HCT116 (cell line): ENCODE measurements at regions not wholly inside any gene's neighbourhood (a gene's known extent, or its start where the extent isn't known, plus 50 kb on each side); places are given as distances from the start of the nearest gene placed in this dataset.

Source experiments
- ATAC-seq: fragments of 200-7000 bp; cut with Tn5 transposase; 2 replicates; pipeline ENCODE4 v1.9.1; 2020; ENCODE audit warnings: mild to moderate bottlenecking, moderate library complexity
- BruUV-seq: library from RNA; stranded (reverse); fragments of 400-500 nt; replicated peaks from 2 replicates; lab custom pipeline; 2021; lab: Mats Ljungman, UMichigan
- CTCF ChIA-PET: fragments of 300-600 bp; sonication (Branson Sonifier 250); formaldehyde crosslinking; loops from one replicate; lab custom pipeline; 2021; ENCODE audit warnings: antibody characterized with exemption; lab: Charles Lee
- POLR2A ChIA-PET: fragments of 300-600, 350-600 bp; sonication (Branson Sonifier 250); formaldehyde crosslinking; loops from one replicate; lab custom pipeline; 2021; ENCODE audit warnings: antibody characterized with exemption; lab: Charles Lee
- RAD21 ChIA-PET, 2 experiments: fragments of 300-600 bp; sonication (Branson Sonifier 250); formaldehyde crosslinking; loops; one replicate each; lab custom pipeline; 2023; ENCODE audit warnings: low total read pairs in 2 of 2; ENCODE audit not compliant: uncharacterized antibody in 2 of 2, unreplicated experiment in 2 of 2, low non-redundant PET in 1 of 2; lab: Charles Lee
- DNase-seq: peaks from one replicate; pipeline ENCODE4 v3.0.0-alpha.2; 2010; ENCODE audit warnings: low read depth, low spot score
- H2AFZ ChIP-seq: fragments of 200-600 bp; shearing (Covaris generic), sonication (generic); 2 replicates; pipeline ENCODE4 v1.6.1; 2017; ENCODE audit warnings: low read depth, mixed run types, mixed read lengths, antibody characterized with exemption, low read length; ENCODE audit not compliant: poor library complexity, severe bottlenecking
- H3K27ac ChIP-seq: 2 replicates; pipeline ENCODE4 v1.5.1; 2012; ENCODE audit warnings: low read depth, low read length
- H3K27me3 ChIP-seq: fragments of 200-600 bp; sonication (generic); 2 replicates; pipeline ENCODE4 v1.6.1; 2016; ENCODE audit warnings: mixed run types, low read length, mixed read lengths; ENCODE audit not compliant: insufficient read depth
- H3K36me3 ChIP-seq, 2 experiments: fragments of 200-500 bp in 1 of 2; fragments of 200-600 bp in 1 of 2; sonication (Bioruptor generic) in 1 of 2; sonication (generic) in 1 of 2; 2 replicates each; pipeline versions ENCODE4 v1.5.1 to v1.6.1; 2014 to 2016; ENCODE audit warnings: low read length in 2 of 2, inconsistent platforms in 1 of 2, mixed read lengths in 1 of 2, mixed run types in 1 of 2; ENCODE audit not compliant: insufficient read depth in 2 of 2, control insufficient read depth in 1 of 2
- H3K4me1 ChIP-seq, 2 experiments: fragments of 200-600 bp in 1 of 2; sonication (generic) in 1 of 2; 2 replicates each; pipeline versions ENCODE4 v1.5.1 to v1.6.1; 2012 to 2017; ENCODE audit warnings: low read length in 2 of 2, inconsistent platforms in 1 of 2, mild to moderate bottlenecking in 1 of 2, mixed read lengths in 1 of 2, mixed run types in 1 of 2, moderate library complexity in 1 of 2; ENCODE audit not compliant: insufficient read depth in 2 of 2, control insufficient read depth in 1 of 2
- H3K4me2 ChIP-seq: fragments of 200-600 bp; sonication (generic); 2 replicates; pipeline ENCODE4 v1.6.1; 2017; ENCODE audit warnings: mixed run types, low read length, mixed read lengths
- H3K4me3 ChIP-seq, 2 experiments: fragments of 200-600 bp in 1 of 2; sonication (generic) in 1 of 2; replicated peaks in 1 of 2; 2 replicates each; pipeline ENCODE4 v1.5.1; 2011 to 2016; ENCODE audit warnings: low read length in 2 of 2, control low read depth in 1 of 2, low read depth in 1 of 2, mild to moderate bottlenecking in 1 of 2, mixed read lengths in 1 of 2, mixed run types in 1 of 2
- H3K79me2 ChIP-seq: fragments of 200-600 bp; sonication (generic); 2 replicates; pipeline ENCODE4 v1.6.1; 2017; ENCODE audit warnings: mild to moderate bottlenecking, mixed run types, low read length, moderate library complexity, mixed read lengths; ENCODE audit not compliant: insufficient read depth
- H3K9ac ChIP-seq: fragments of 200-600 bp; sonication (generic); 2 replicates; pipeline ENCODE4 v1.6.1; 2016; ENCODE audit warnings: low read length, mixed read lengths
- H3K9me2 ChIP-seq: fragments of 200-600 bp; sonication (generic), shearing (Covaris generic); 2 replicates; pipeline ENCODE4 v1.6.1; 2017; ENCODE audit warnings: mixed run types, mild to moderate bottlenecking, moderate library complexity; ENCODE audit not compliant: insufficient read depth
- H3K9me3 ChIP-seq, 2 experiments: fragments of 200-500 bp in 1 of 2; fragments of 200-600 bp in 1 of 2; sonication (Bioruptor generic) in 1 of 2; sonication (generic) in 1 of 2; 2 replicates each; pipeline ENCODE4 v1.6.1; 2014 to 2017; ENCODE audit warnings: low read length in 2 of 2, mixed read lengths in 2 of 2, inconsistent platforms in 1 of 2, low read depth in 1 of 2, mild to moderate bottlenecking in 1 of 2, mixed run types in 1 of 2, moderate library complexity in 1 of 2; ENCODE audit not compliant: control insufficient read depth in 1 of 2, insufficient read depth in 1 of 2
- H4K20me1 ChIP-seq: fragments of 200-600 bp; sonication (generic), shearing (Covaris generic); 2 replicates; pipeline ENCODE4 v1.6.1; 2017; ENCODE audit warnings: mixed run types, mild to moderate bottlenecking, moderate library complexity; ENCODE audit not compliant: insufficient read depth
- ATF3 ChIP-seq: IDR thresholded peaks from 2 replicates; pipeline ENCODE4 v1.6.1; 2012
- ELF1 ChIP-seq: IDR thresholded peaks from 2 replicates; pipeline ENCODE4 v1.6.1; 2012; ENCODE audit warnings: low read depth, borderline replicate concordance
- EZH2 ChIP-seq: fragments of 200-600 bp; sonication (generic); IDR thresholded peaks from 2 replicates; pipeline ENCODE4 v1.6.1; 2017; ENCODE audit warnings: antibody characterized with exemption, mixed run types
- MAX ChIP-seq: IDR thresholded peaks from 2 replicates; pipeline ENCODE4 v1.6.1; 2012
- SP1 ChIP-seq: IDR thresholded peaks from 2 replicates; pipeline ENCODE4 v1.6.1; 2012; ENCODE audit warnings: low read depth
- SRF ChIP-seq: IDR thresholded peaks from 2 replicates; pipeline ENCODE4 v1.6.1; 2012; ENCODE audit warnings: low read depth
- intact Hi-C: fragments of 100-400 bp; cut with micrococcal nuclease; formaldehyde crosslinking; loops from 2 replicates; pipeline ENCODE4 v1.10.0; 2022
- TF ChIP-seq, protein P1 (sequence below): IDR thresholded peaks from 2 replicates; pipeline ENCODE4 v1.6.1; 2011; ENCODE audit warnings: mild to moderate bottlenecking, low read length, moderate library complexity; ENCODE audit not compliant: insufficient replicate concordance; ENCODE audit errors: extremely low read depth
- TF ChIP-seq, protein P2 (sequence below): IDR thresholded peaks from 2 replicates; pipeline ENCODE4 v1.6.1; 2012; ENCODE audit warnings: low read depth

- TF ChIP-seq, protein P1, sequence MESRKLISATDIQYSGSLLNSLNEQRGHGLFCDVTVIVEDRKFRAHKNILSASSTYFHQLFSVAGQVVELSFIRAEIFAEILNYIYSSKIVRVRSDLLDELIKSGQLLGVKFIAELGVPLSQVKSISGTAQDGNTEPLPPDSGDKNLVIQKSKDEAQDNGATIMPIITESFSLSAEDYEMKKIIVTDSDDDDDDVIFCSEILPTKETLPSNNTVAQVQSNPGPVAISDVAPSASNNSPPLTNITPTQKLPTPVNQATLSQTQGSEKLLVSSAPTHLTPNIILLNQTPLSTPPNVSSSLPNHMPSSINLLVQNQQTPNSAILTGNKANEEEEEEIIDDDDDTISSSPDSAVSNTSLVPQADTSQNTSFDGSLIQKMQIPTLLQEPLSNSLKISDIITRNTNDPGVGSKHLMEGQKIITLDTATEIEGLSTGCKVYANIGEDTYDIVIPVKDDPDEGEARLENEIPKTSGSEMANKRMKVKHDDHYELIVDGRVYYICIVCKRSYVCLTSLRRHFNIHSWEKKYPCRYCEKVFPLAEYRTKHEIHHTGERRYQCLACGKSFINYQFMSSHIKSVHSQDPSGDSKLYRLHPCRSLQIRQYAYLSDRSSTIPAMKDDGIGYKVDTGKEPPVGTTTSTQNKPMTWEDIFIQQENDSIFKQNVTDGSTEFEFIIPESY, result no peak
- TF ChIP-seq EZH2, result no peak
Observed at GRCh38 chr5:60147791-60148190, 254.3 kb upstream of the PDE4D start (continued).

DNA sequence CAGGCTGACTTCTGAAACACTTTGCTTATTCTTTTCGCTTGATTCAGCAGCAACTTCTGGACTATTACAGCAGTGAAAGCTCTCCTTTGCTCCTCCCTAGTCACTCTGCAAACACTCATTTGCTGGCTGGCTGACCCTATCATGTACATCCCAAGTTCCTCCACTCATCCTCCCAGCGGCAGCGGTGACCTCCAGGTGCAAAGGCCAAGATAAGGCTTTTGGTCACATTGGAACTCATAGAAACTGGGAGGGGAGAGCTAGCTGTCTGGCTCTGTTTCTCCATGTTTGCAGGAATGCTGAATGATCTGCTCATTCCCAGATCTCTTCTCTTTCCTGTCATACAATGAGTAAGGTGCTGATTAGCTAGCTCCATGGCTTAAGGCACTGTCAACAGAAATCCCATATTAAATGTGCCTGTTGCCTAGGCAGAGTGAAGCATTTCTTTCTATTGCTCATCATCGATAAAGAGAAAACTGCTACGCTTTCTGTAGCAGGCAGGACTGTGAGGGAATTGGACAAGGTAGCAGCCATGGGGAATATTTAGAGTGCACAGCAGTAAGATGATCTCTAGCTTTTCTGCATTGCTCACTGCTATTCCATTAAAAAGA, 250.5 kb upstream of the PDE4D start:
- Histone ChIP-seq H3K27ac (no peak overlapping the region), H3K9me2 (no peaks in the 10 kb centered on the region), H3K27me3 (no peaks in the 10 kb centered on the region), H4K20me1 (no peaks in the 10 kb centered on the region), H3K79me2 (no peaks in the 10 kb centered on the region), H3K9ac (no peak overlapping the region), H2AFZ (no peak overlapping the region), H3K9me3 (no peaks in the 10 kb centered on the region), H3K4me2 (no peak overlapping the region), H3K4me3 (no peak overlapping the region), H3K4me1 (no peaks in the 10 kb centered on the region), H3K36me3 (no peaks in the 10 kb centered on the region)
- intact Hi-C loops, result no loop called here
- ATAC-seq (no peak), DNase-seq (no peak)
- BruUV-seq, result no TSS peak
- RAD21 ChIA-PET, result no interaction called here
- TF ChIP-seq ATF3 (no peak), SRF (no peak), SP1 (no peak), MAX (no peak), ELF1 (no peak)
- TF ChIP-seq, protein P2, sequence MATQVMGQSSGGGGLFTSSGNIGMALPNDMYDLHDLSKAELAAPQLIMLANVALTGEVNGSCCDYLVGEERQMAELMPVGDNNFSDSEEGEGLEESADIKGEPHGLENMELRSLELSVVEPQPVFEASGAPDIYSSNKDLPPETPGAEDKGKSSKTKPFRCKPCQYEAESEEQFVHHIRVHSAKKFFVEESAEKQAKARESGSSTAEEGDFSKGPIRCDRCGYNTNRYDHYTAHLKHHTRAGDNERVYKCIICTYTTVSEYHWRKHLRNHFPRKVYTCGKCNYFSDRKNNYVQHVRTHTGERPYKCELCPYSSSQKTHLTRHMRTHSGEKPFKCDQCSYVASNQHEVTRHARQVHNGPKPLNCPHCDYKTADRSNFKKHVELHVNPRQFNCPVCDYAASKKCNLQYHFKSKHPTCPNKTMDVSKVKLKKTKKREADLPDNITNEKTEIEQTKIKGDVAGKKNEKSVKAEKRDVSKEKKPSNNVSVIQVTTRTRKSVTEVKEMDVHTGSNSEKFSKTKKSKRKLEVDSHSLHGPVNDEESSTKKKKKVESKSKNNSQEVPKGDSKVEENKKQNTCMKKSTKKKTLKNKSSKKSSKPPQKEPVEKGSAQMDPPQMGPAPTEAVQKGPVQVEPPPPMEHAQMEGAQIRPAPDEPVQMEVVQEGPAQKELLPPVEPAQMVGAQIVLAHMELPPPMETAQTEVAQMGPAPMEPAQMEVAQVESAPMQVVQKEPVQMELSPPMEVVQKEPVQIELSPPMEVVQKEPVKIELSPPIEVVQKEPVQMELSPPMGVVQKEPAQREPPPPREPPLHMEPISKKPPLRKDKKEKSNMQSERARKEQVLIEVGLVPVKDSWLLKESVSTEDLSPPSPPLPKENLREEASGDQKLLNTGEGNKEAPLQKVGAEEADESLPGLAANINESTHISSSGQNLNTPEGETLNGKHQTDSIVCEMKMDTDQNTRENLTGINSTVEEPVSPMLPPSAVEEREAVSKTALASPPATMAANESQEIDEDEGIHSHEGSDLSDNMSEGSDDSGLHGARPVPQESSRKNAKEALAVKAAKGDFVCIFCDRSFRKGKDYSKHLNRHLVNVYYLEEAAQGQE, result no peak
- POLR2A ChIA-PET, result no interaction called here
- CTCF ChIA-PET, result no interaction called here
